Mucosa of descending colon (tissue), 3 donors: ENCODE measurements at regions not wholly inside any gene's neighbourhood (a gene's known extent, or its start where the extent isn't known, plus 50 kb on each side); places are given as distances from the start of the nearest gene placed in this dataset.

Experiments
- ATAC-seq: fragments of 200-7000 bp; cut with Tn5 transposase; one replicate; pipeline ENCODE4 v1.9.1; 2020; ENCODE audit warnings: mild to moderate bottlenecking, moderate library complexity
- DNase-seq, 3 donors: peaks; one replicate each; pipeline ENCODE4 v3.0.0-alpha.2; 2020
- H3K36me3 ChIP-seq: fragments of 200-600 bp; one replicate; pipeline ENCODE4 v1.8.0; 2021; ENCODE audit warnings: low read depth, mild to moderate bottlenecking
- H3K4me1 ChIP-seq: fragments of 200-600 bp; one replicate; pipeline ENCODE4 v1.8.0; 2021; ENCODE audit warnings: low read depth, mild to moderate bottlenecking
- H3K4me3 ChIP-seq: fragments of 200-600 bp; one replicate; pipeline ENCODE4 v1.8.0; 2021; ENCODE audit warnings: mild to moderate bottlenecking
- H3K9me3 ChIP-seq: fragments of 200-600 bp; one replicate; pipeline ENCODE4 v1.8.0; 2021; ENCODE audit warnings: mild to moderate bottlenecking
- CTCF ChIP-seq: fragments of 200-600 bp; IDR thresholded peaks from one replicate; pipeline ENCODE4 v1.8.0; 2022; ENCODE audit warnings: antibody characterized with exemption, mild to moderate bottlenecking
- intact Hi-C, 2 donors: fragments of 100-400 bp; cut with DNase I in 1 of 2; cut with micrococcal nuclease in 1 of 2; formaldehyde crosslinking; loops; one replicate each; pipeline versions ENCODE4 v1.11.0 to v1.11.1; 2022; cut with DNase I, micrococcal nuclease
- donor health status: DM: no; HTN: no; CAD: no; lungs with moderate emphysema.
- donor health status: DM: no; HTN: no; CAD: no.
- donor health status: DM: no; HTN: yes; CAD: no.

GRCh38 chr17:54795046-54795445 lies 105.6 kb upstream of the TOM1L1 start:
- TF ChIP-seq CTCF, result no peak
- Histone ChIP-seq H3K9me3 (no peaks in the 10 kb centered on the region), H3K36me3 (no peaks in the 10 kb centered on the region), H3K4me3 (no peak overlapping the region), H3K4me1 (no peaks in the 10 kb centered on the region)
- DNase-seq, result no peak
- ATAC-seq, result no peak
- intact Hi-C loops, result no loop called here

GRCh38 chr17:54807331-54807730 lies 93.3 kb upstream of the TOM1L1 start:
- no peak for ATAC-seq
- no peak for DNase-seq
- intact Hi-C loops, result no loop called here

GRCh38 chr17:54813896-54814295 lies 86.8 kb upstream of the TOM1L1 start:
- no peaks in the 10 kb centered on the region for H3K9me3 ChIP-seq
- TF ChIP-seq CTCF, result no peak
- intact Hi-C loops, result no loop called here
- no peak for DNase-seq
- no peak for ATAC-seq
- no peaks in the 10 kb centered on the region for H3K4me1 ChIP-seq
- no peaks in the 10 kb centered on the region for H3K36me3 ChIP-seq
- H3K4me3 ChIP-seq, result no peak overlapping the region

More at GRCh38 chr17:54807331-54807730, 93.3 kb upstream of the TOM1L1 start:
- Histone ChIP-seq H3K9me3 (no peaks in the 10 kb centered on the region), H3K4me1 (no peaks in the 10 kb centered on the region), H3K4me3 (no peak overlapping the region), H3K36me3 (no peaks in the 10 kb centered on the region)
- no peak for TF ChIP-seq CTCF

- Histone ChIP-seq H3K4me1 (no peaks in the 10 kb centered on the region), H3K4me3 (no peak overlapping the region), H3K9me3 (no peaks in the 10 kb centered on the region), H3K36me3 (no peaks in the 10 kb centered on the region)
- intact Hi-C loops, result no loop called here
- DNase-seq (no peak), ATAC-seq (no peak)
- TF ChIP-seq CTCF, result no peak
Measured at GRCh38 chr17:54814371-54814770, 86.3 kb upstream of the TOM1L1 start.

- no peaks in the 10 kb centered on the region for H3K9me3 ChIP-seq
- intact Hi-C loops, result no loop called here
- no peaks in the 10 kb centered on the region for H3K4me1 ChIP-seq
- no peak overlapping the region for H3K4me3 ChIP-seq
- ATAC-seq (no peak), DNase-seq (no peak)
- H3K36me3 ChIP-seq, result no peaks in the 10 kb centered on the region
- no peak for TF ChIP-seq CTCF
Measured at GRCh38 chr17:54834086-54834485, 66.6 kb upstream of the TOM1L1 start.

- H3K4me1 ChIP-seq, result no peaks in the 10 kb centered on the region
- no peaks in the 10 kb centered on the region for H3K9me3 ChIP-seq
- TF ChIP-seq CTCF, result no peak
- ATAC-seq, result no peak
- no peaks in the 10 kb centered on the region for H3K36me3 ChIP-seq
- DNase-seq, result no peak
- no peak overlapping the region for H3K4me3 ChIP-seq
- intact Hi-C loops, result no loop called here
Measured at GRCh38 chr17:54835015-54835414, 65.6 kb upstream of the TOM1L1 start.
